Stimulated activated CD4-positive, alpha-beta T cell treated with anti-CD3 and anti-CD28 coated beads, Interleukin-2, amount 100 ng/mL, for 24 hours (primary cell): ENCODE measurements at regions not wholly inside any gene's neighbourhood (a gene's known extent, or its start where the extent isn't known, plus 50 kb on each side); places are given as distances from the start of the nearest gene placed in this dataset.

Experiments used
- DNase-seq, 2 donors: peaks; one replicate each; pipeline ENCODE4 v3.0.0-alpha.2; 2020

- DNase-seq, result no peak
These were observed 2440.0 kb downstream of the PCDH7 start for GRCh38 chr4:33160126-33160525.

GRCh38 chr4:33161202-33161601, 2441.0 kb downstream of the PCDH7 start:
- DNase-seq, result no peak

GRCh38 chr4:33162122-33162521, 2442.0 kb downstream of the PCDH7 start:
- no peak for DNase-seq

- DNase-seq, result no peak
These were observed 2451.8 kb downstream of the PCDH7 start for GRCh38 chr4:33171873-33172525.

GRCh38 chr4:33176566-33176965, 2456.4 kb downstream of the PCDH7 start:
- DNase-seq, result no peak

- no peak for DNase-seq
These were observed 2464.6 kb downstream of the PCDH7 start for GRCh38 chr4:33184657-33185290.

- no peak for DNase-seq
These were observed 2466.9 kb downstream of the PCDH7 start for GRCh38 chr4:33187035-33187434.

GRCh38 chr4:33188733-33189132, 2468.6 kb downstream of the PCDH7 start:
- no peak for DNase-seq

GRCh38 chr4:33189169-33189568, 2469.0 kb downstream of the PCDH7 start:
- DNase-seq, result no peak

GRCh38 chr4:33193109-33193508, 2472.9 kb downstream of the PCDH7 start:
- no peak for DNase-seq

- DNase-seq, result no peak
These were observed 2480.2 kb downstream of the PCDH7 start for GRCh38 chr4:33200377-33200776.

GRCh38 chr4:33218238-33218637, 2498.1 kb downstream of the PCDH7 start:
- no peak for DNase-seq

- no peak for DNase-seq
These were observed 2506.0 kb downstream of the PCDH7 start for GRCh38 chr4:33226133-33226532.

GRCh38 chr4:33226783-33227182, 2506.6 kb downstream of the PCDH7 start:
- DNase-seq, result no peak

- DNase-seq, result no peak
These were observed 2534.9 kb downstream of the PCDH7 start for GRCh38 chr4:33255094-33255493.

- no peak for DNase-seq
These were observed 2535.3 kb downstream of the PCDH7 start for GRCh38 chr4:33255507-33255906.

- DNase-seq, result no peak
These were observed 2542.7 kb downstream of the PCDH7 start for GRCh38 chr4:33262824-33263223.

GRCh38 chr4:33268776-33269175, 2548.6 kb downstream of the PCDH7 start:
- no peak for DNase-seq

GRCh38 chr4:33270403-33270802, 2550.2 kb downstream of the PCDH7 start:
- no peak for DNase-seq

GRCh38 chr4:33272722-33273121, 2552.6 kb downstream of the PCDH7 start:
- DNase-seq, result no peak

GRCh38 chr4:33283818-33284217, 2563.6 kb downstream of the PCDH7 start:
- DNase-seq, result no peak

- no peak for DNase-seq
These were observed 2576.8 kb downstream of the PCDH7 start for GRCh38 chr4:33296876-33297455.

- DNase-seq, result no peak
These were observed 2582.2 kb downstream of the PCDH7 start for GRCh38 chr4:33302321-33302720.

- no peak for DNase-seq
These were observed 2586.0 kb downstream of the PCDH7 start for GRCh38 chr4:33306131-33306530.

- no peak for DNase-seq
These were observed 2595.9 kb downstream of the PCDH7 start for GRCh38 chr4:33316033-33316432.
